Body of pancreas (tissue), 4 donors: ENCODE measurements at regions not wholly inside any gene's neighbourhood (a gene's known extent, or its start where the extent isn't known, plus 50 kb on each side); places are given as distances from the start of the nearest gene placed in this dataset.
A peak's percentile ranks its signal among the peaks of the same experiment; 100 is the strongest.

Experiments
- ATAC-seq: fragments of 150-250 bp; one replicate; pipeline ENCODE4 v1.9.1; 2016
- DNase-seq, 4 donors: peaks; one replicate each; pipeline ENCODE4 v3.0.0-alpha.2; 2019
- H3K27ac ChIP-seq, 4 donors: fragments of 200-600 bp; sonication (generic); 1 replicate in 3 of 4; 2 replicates in 1 of 4; pipeline versions ENCODE4 v1.5.1 to v1.6.1; 2016 to 2019; ENCODE audit warnings: mild to moderate bottlenecking in 1 of 4, mixed read lengths in 1 of 4, moderate library complexity in 1 of 4
- H3K27me3 ChIP-seq, 2 donors: fragments of 200-600 bp; sonication (generic); one replicate each; pipeline ENCODE4 v1.6.0; 2016; ENCODE audit warnings: mild to moderate bottlenecking in 1 of 2
- H3K36me3 ChIP-seq, 2 donors: fragments of 200-600 bp; sonication (generic); replicated peaks in 1 of 2; 2 replicates each; pipeline ENCODE4 v1.5.1; 2016; ENCODE audit warnings: low read depth in 2 of 2; ENCODE audit not compliant: insufficient read depth in 1 of 2
- H3K4me1 ChIP-seq: fragments of 200-600 bp; sonication (generic); one replicate; pipeline ENCODE4 v1.6.0; 2016
- H3K4me3 ChIP-seq, 2 donors: fragments of 200-600 bp; sonication (generic); 1 replicate in 1 of 2; 2 replicates in 1 of 2; pipeline ENCODE4 v1.5.1; 2016 to 2019
- H3K9me3 ChIP-seq, 3 donors: fragments of 200-600 bp; sonication (generic); 1 replicate in 2 of 3; 2 replicates in 1 of 3; pipeline ENCODE4 v1.5.1; 2016
- POLR2A ChIP-seq, 3 donors: fragments of 450-650 bp; IDR thresholded peaks; one replicate each; pipeline ENCODE4 v1.6.1; 2016; ENCODE audit warnings: antibody characterized with exemption in 3 of 3, mild to moderate bottlenecking in 2 of 3
- WGBS, 2 donors: methylation state at CpG; one replicate each; pipeline ENCODE4 v1.1.5; 2017; 5-methylcytosine and 5-hydroxymethylcytosine counted together
- intact Hi-C: fragments of 100-400 bp; cut with DNase I; formaldehyde crosslinking; loops from one replicate; pipeline ENCODE4 v1.15.1; 2023
- TF ChIP-seq, protein P1 (sequence below), 7 experiments: fragments of 450-650 bp in 4 of 7; fragments of 200-600 bp in 3 of 7; sonication (generic) in 3 of 7; IDR thresholded peaks; one replicate each; pipeline ENCODE4 v1.5.1; 2016 to 2019; ENCODE audit warnings: antibody characterized with exemption in 7 of 7

DNA sequence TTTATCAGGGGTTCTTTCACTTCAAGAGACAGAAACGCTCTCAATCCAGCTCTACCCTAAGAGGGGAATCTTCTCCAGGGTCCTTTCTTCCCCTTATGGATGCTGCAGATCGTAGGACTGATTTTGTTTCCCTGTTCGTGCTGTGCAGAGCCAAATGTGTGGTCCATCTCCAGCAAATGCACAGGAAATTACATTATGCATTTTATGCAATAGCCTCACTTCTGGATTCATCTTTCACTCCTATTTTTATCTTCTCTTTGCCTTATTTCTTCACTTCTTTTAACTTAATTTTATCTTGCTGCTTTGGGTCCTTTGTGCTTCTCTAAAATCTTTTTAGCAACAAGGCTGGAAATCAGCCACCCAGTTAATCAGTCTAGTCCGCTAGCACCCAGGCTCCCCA, 184.5 kb upstream of the INHBA start:
- Histone ChIP-seq H3K9me3 (no peaks in the 10 kb centered on the region), H3K36me3 (no peaks in the 10 kb centered on the region), H3K27ac (no peak overlapping the region), H3K4me3 (no peak overlapping the region), H3K4me1 (no peaks in the 10 kb centered on the region), H3K27me3 (no peaks in the 10 kb centered on the region)
- intact Hi-C loops: no loop called here
- WGBS, 2 donors: 41 to 45% methylated on average over 4 of the region's 4 CpGs
- no peak for ATAC-seq
- TF ChIP-seq, protein P1, sequence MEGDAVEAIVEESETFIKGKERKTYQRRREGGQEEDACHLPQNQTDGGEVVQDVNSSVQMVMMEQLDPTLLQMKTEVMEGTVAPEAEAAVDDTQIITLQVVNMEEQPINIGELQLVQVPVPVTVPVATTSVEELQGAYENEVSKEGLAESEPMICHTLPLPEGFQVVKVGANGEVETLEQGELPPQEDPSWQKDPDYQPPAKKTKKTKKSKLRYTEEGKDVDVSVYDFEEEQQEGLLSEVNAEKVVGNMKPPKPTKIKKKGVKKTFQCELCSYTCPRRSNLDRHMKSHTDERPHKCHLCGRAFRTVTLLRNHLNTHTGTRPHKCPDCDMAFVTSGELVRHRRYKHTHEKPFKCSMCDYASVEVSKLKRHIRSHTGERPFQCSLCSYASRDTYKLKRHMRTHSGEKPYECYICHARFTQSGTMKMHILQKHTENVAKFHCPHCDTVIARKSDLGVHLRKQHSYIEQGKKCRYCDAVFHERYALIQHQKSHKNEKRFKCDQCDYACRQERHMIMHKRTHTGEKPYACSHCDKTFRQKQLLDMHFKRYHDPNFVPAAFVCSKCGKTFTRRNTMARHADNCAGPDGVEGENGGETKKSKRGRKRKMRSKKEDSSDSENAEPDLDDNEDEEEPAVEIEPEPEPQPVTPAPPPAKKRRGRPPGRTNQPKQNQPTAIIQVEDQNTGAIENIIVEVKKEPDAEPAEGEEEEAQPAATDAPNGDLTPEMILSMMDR (IDR thresholded peaks at IDR 0.05): no peak
- TF ChIP-seq POLR2A (IDR thresholded peaks at IDR 0.05): no peak
- DNase-seq: no peak

DNA sequence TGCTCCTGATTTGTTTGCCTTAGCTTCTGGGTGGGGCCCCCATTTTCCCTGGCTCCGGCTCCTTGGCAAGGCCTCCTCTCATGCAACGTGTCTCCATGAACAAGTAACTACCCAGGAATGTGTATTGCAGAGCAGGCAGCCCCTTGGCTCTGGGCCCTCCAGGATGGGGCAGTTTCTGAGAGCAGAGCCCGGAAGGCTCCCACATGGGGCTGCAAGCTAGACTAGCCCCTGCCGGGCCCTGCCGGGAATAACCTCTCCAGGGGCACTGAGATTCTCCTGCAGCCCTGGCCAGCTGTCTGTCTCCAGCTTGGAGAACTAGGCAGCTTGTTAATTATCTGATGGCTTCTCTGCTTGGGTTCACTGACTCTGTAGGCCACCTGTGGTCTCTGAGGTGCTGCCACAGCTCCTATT, 184.0 kb upstream of the INHBA start:
- no peaks in the 10 kb centered on the region for H3K4me1 ChIP-seq
- TF ChIP-seq POLR2A (IDR thresholded peaks at IDR 0.05): no peak
- TF ChIP-seq, protein P1 (IDR thresholded peaks at IDR 0.05): no peak
- DNase-seq (peak in 3 of 4 donors; percentile 16 to 40 (median 17)), ATAC-seq (no peak)
- H3K27ac ChIP-seq: no peak overlapping the region
- no peak overlapping the region for H3K4me3 ChIP-seq
- H3K27me3 ChIP-seq: no peaks in the 10 kb centered on the region
- intact Hi-C loops: no loop called here
- H3K36me3 ChIP-seq: no peaks in the 10 kb centered on the region
- no peaks in the 10 kb centered on the region for H3K9me3 ChIP-seq
- 42 to 44% methylated on average over 3 to 5 of the region's 5 CpGs for WGBS, 2 donors

DNA sequence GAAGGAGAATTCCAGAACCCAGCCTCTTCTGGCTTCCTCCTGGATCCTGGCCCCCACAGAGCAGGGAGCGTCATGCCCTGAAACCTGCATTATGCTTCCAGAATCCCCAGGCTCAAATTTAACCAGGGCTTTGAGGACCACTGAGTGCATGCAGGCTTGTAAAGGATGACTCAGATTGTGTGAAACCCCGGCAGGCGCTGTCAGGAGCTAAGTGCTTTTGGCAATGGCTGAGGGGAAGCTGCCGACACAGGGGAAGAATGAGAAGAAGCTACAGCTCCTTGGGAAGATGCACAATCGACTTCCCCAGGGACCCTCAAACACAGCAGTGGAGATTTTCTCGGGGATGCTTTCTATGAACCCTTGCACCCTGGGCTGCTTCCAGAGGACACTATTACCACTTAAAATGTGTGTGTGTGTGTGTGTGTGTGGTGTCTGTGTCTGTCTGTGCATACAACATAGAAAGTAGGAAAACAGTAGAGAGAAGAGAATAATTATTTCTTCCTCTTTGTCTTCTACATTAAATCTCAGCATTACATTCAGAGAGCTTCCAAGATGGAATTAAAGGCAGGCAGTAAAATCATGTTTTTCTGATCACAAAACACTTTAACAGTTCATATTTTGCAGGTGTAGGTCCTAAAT, 183.5 kb upstream of the INHBA start:
- no peaks in the 10 kb centered on the region for H3K36me3 ChIP-seq
- ATAC-seq (peak; percentile 38), DNase-seq (peak in 3 of 4 donors; percentile 19 to 56 (median 25))
- WGBS, 2 donors: 40 to 76% methylated on average over 6 of the region's 6 CpGs
- intact Hi-C loops: no loop called here
- H3K9me3 ChIP-seq: no peaks in the 10 kb centered on the region
- no peak overlapping the region for H3K4me3 ChIP-seq
- no peak overlapping the region for H3K27ac ChIP-seq
- TF ChIP-seq, protein P1 (IDR thresholded peaks at IDR 0.05): no peak
- TF ChIP-seq POLR2A (IDR thresholded peaks at IDR 0.05): no peak
- H3K27me3 ChIP-seq: no peaks in the 10 kb centered on the region
- H3K4me1 ChIP-seq: no peaks in the 10 kb centered on the region

DNA sequence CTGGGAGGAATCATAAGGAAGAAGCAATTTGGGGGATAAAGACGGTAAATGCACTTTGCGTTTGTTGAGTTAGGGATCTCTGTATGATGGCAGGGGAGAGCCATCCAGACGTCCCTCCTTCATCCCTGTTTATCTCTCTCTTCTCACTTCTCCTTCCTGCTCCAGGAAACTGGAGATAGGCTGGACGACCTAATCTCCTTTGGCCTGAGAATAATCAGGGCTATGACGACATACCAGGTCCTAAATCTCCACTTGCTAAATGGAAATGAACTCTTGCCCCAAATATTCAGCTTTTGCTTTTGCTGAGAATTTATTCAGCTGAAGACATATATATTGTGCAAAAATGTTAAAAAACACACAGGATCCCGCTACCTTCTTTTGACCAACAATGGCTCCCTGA, 182.9 kb upstream of the INHBA start:
- no peaks in the 10 kb centered on the region for H3K36me3 ChIP-seq
- H3K4me3 ChIP-seq: no peak overlapping the region
- intact Hi-C loops: no loop called here
- 40 to 49% methylated on average over 6 of the region's 6 CpGs for WGBS, 2 donors
- no peaks in the 10 kb centered on the region for H3K9me3 ChIP-seq
- ATAC-seq: no peak
- H3K27ac ChIP-seq: no peak overlapping the region
- TF ChIP-seq, protein P1 (IDR thresholded peaks at IDR 0.05): no peak
- TF ChIP-seq POLR2A (IDR thresholded peaks at IDR 0.05): no peak
- H3K27me3 ChIP-seq: no peaks in the 10 kb centered on the region
- no peaks in the 10 kb centered on the region for H3K4me1 ChIP-seq
- DNase-seq: no peak

DNA sequence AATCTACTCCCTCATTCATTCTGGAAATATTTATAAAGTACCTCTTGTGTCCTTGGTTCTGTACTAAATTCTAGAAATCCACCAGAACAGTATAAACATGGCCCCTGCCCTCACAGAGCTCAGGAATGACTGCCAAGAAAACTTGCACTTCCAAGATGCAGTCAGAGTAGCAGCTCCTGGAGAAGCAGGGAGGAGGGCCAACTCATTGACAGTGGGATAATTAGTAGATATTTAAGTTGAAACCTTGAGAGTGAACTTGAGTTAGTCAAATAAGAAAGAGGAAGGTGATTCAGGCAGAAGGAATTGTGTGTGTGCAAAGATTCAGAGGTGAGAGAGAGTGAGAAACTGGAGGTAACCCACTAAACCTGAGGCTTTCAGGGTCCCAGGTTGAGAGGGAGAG, 182.2 kb upstream of the INHBA start:
- no peak overlapping the region for H3K4me3 ChIP-seq
- no peaks in the 10 kb centered on the region for H3K36me3 ChIP-seq
- ATAC-seq (no peak), DNase-seq (no peak)
- H3K9me3 ChIP-seq: no peaks in the 10 kb centered on the region
- H3K4me1 ChIP-seq: no peaks in the 10 kb centered on the region
- TF ChIP-seq, protein P1 (IDR thresholded peaks at IDR 0.05): no peak
- no peak for TF ChIP-seq POLR2A (IDR thresholded peaks at IDR 0.05)
- H3K27me3 ChIP-seq: no peaks in the 10 kb centered on the region
- H3K27ac ChIP-seq: no peak overlapping the region
- intact Hi-C loops: no loop called here
